SK-N-SH (cell line): ENCODE measurements at regions not wholly inside any gene's neighbourhood (a gene's known extent, or its start where the extent isn't known, plus 50 kb on each side); places are given as distances from the start of the nearest gene placed in this dataset.

Experiments
- CTCF ChIA-PET: fragments of 300-600, 350-600 bp; formaldehyde crosslinking; extraction: SDS; loops from one replicate; lab custom pipeline; 2021; lab: Yijun Ruan, JAX
- POLR2A ChIA-PET: fragments of 350-600 bp; sonication (Branson Sonifier 250); formaldehyde crosslinking; extraction: SDS; loops from one replicate; lab custom pipeline; 2020; ENCODE audit warnings: antibody characterized with exemption, inconsistent platforms; lab: Yijun Ruan, JAX
- DNase-seq: peaks from one replicate; pipeline ENCODE4 v3.0.0; 2012
- H2AFZ ChIP-seq: fragments of 200-600 bp; sonication (generic); 2 replicates; pipeline ENCODE4 v1.8.1; 2016; ENCODE audit warnings: antibody characterized with exemption, mild to moderate bottlenecking, low read depth
- H3F3A ChIP-seq: fragments of 200-600 bp; sonication (generic); replicated peaks from 2 replicates; pipeline ENCODE3; 2016; ENCODE audit warnings: antibody characterized with exemption, mild to moderate bottlenecking; ENCODE audit not compliant: insufficient read depth
- H3K27ac ChIP-seq, 2 experiments: fragments of 200-500 bp in 1 of 2; fragments of 200-600 bp in 1 of 2; sonication (Bioruptor generic) in 1 of 2; sonication (generic), shearing (Covaris generic) in 1 of 2; 2 replicates each; pipeline versions ENCODE4 v1.5.1 to v1.6.1; 2014 to 2016; ENCODE audit warnings: low read depth in 2 of 2, inconsistent platforms in 1 of 2, low read length in 1 of 2, mild to moderate bottlenecking in 1 of 2, mixed read lengths in 1 of 2
- H3K27me3 ChIP-seq: fragments of 200-600 bp; sonication (generic), shearing (Covaris generic); 2 replicates; pipeline ENCODE4 v1.6.1; 2016; ENCODE audit warnings: mixed run types; ENCODE audit not compliant: insufficient read depth
- H3K36me3 ChIP-seq, 2 experiments: fragments of 200-500 bp in 1 of 2; fragments of 200-600 bp in 1 of 2; sonication (Bioruptor generic) in 1 of 2; sonication (generic) in 1 of 2; replicated peaks in 1 of 2; 2 replicates each; pipeline versions ENCODE3 to v1.5.1; 2014 to 2016; ENCODE audit warnings: low read length in 1 of 2, mild to moderate bottlenecking in 1 of 2; ENCODE audit not compliant: insufficient read depth in 2 of 2, control insufficient read depth in 1 of 2
- H3K4me1 ChIP-seq, 2 experiments: fragments of 200-500 bp in 1 of 2; fragments of 200-600 bp in 1 of 2; sonication (Bioruptor generic) in 1 of 2; sonication (generic), shearing (Covaris generic) in 1 of 2; 2 replicates each; pipeline versions ENCODE4 v1.5.1 to v1.6.1; 2014 to 2016; ENCODE audit warnings: low read depth in 1 of 2, low read length in 1 of 2, mixed run types in 1 of 2; ENCODE audit not compliant: insufficient read depth in 2 of 2, control insufficient read depth in 1 of 2
- H3K4me2 ChIP-seq: fragments of 200-600 bp; sonication (generic), shearing (Covaris generic); 2 replicates; pipeline ENCODE4 v1.6.1; 2017; ENCODE audit warnings: mixed run types
- H3K4me3 ChIP-seq, 2 experiments: fragments of 200-500 bp in 1 of 2; fragments of 200-600 bp in 1 of 2; sonication (Bioruptor generic) in 1 of 2; sonication (generic), shearing (Covaris generic) in 1 of 2; 2 replicates each; pipeline versions ENCODE4 v1.5.1 to v1.8.1; 2014 to 2016; ENCODE audit warnings: low read depth in 2 of 2, inconsistent platforms in 1 of 2, low read length in 1 of 2, mild to moderate bottlenecking in 1 of 2, mixed read lengths in 1 of 2, moderate library complexity in 1 of 2
- H3K79me2 ChIP-seq: fragments of 200-600 bp; sonication (generic); 2 replicates; pipeline ENCODE4 v1.8.1; 2017; ENCODE audit warnings: mild to moderate bottlenecking; ENCODE audit not compliant: insufficient read depth
- H3K9ac ChIP-seq: fragments of 200-600 bp; sonication (generic); 2 replicates; pipeline ENCODE4 v1.6.1; 2017; ENCODE audit warnings: mixed run types
- H3K9me2 ChIP-seq: fragments of 200-600 bp; sonication (generic); 2 replicates; pipeline ENCODE4 v1.6.1; 2017; ENCODE audit warnings: mixed run types
- H3K9me3 ChIP-seq: fragments of 200-600 bp; sonication (generic); 2 replicates; pipeline ENCODE4 v1.6.1; 2017; ENCODE audit warnings: mixed run types, mild to moderate bottlenecking, moderate library complexity
- H4K20me1 ChIP-seq: fragments of 200-600 bp; sonication (generic); 2 replicates; pipeline ENCODE4 v1.6.1; 2017; ENCODE audit warnings: mild to moderate bottlenecking, mixed run types; ENCODE audit not compliant: insufficient read depth
- CHD2 ChIP-seq: fragments of 150-350 bp; IDR thresholded peaks from 2 replicates; pipeline ENCODE4 v1.6.1; 2018; ENCODE audit warnings: low read length; ENCODE audit not compliant: partially characterized antibody
- EP300 ChIP-seq, 2 experiments: IDR thresholded peaks; 2 replicates each; pipeline versions ENCODE4 v1.4.0 to v1.6.1; 2012; ENCODE audit warnings: borderline replicate concordance in 1 of 2, low read depth in 1 of 2, low read length in 1 of 2
- FOXM1 ChIP-seq: IDR thresholded peaks from 2 replicates; pipeline ENCODE4 v1.4.0; 2012; ENCODE audit warnings: low read depth, mild to moderate bottlenecking
- JUND ChIP-seq: IDR thresholded peaks from 2 replicates; pipeline ENCODE4 v1.4.0; 2012
- MAX ChIP-seq: IDR thresholded peaks from 2 replicates; pipeline ENCODE4 v1.4.0; 2012; ENCODE audit warnings: low read depth
- MEF2A ChIP-seq: IDR thresholded peaks from 2 replicates; pipeline ENCODE4 v1.4.0; 2012; ENCODE audit warnings: low read depth, borderline replicate concordance
- MXI1 ChIP-seq: IDR thresholded peaks from 2 replicates; pipeline ENCODE4 v1.6.1; 2012; ENCODE audit warnings: mild to moderate bottlenecking, low read depth, low read length, improper control_type of control experiment
- PBX3 ChIP-seq: IDR thresholded peaks from 2 replicates; pipeline ENCODE4; 2012
- POLR2AphosphoS5 ChIP-seq: IDR thresholded peaks from 2 replicates; pipeline ENCODE4 v1.6.1; 2012; ENCODE audit warnings: low read depth, low read length
- REST ChIP-seq: IDR thresholded peaks from 2 replicates; pipeline ENCODE4 v1.6.1; 2012; ENCODE audit warnings: mild to moderate bottlenecking, low read depth, low read length, moderate library complexity
- SMC3 ChIP-seq: IDR thresholded peaks from 2 replicates; pipeline ENCODE4 v1.6.1; 2012; ENCODE audit warnings: low read depth, low read length, improper control_type of control experiment
- TCF12 ChIP-seq: IDR thresholded peaks from 2 replicates; pipeline ENCODE4 v1.4.0; 2012
- USF1 ChIP-seq: IDR thresholded peaks from 2 replicates; pipeline ENCODE4 v1.4.0; 2012; ENCODE audit warnings: low read depth, borderline replicate concordance
- YY1 ChIP-seq: IDR thresholded peaks from 2 replicates; pipeline ENCODE4 v1.4.0; 2012; ENCODE audit warnings: low read depth, mild to moderate bottlenecking
- ZBTB33 ChIP-seq: IDR thresholded peaks from 2 replicates; pipeline ENCODE4 v1.4.0; 2012; ENCODE audit warnings: low read depth, borderline replicate concordance
- WGBS: methylation state at CpG from one replicate; pipeline ENCODE4 v1.1.6; 2017; ENCODE audit warnings: low lambda C conversion rate; 5-methylcytosine and 5-hydroxymethylcytosine counted together

GRCh38 chr12:60027266-60027665 lies 431.4 kb downstream of the SLC16A7 start:
- POLR2A ChIA-PET = no interaction called here
- Histone ChIP-seq H3K4me2 (no peak overlapping the region), H3K27ac (no peak overlapping the region), H4K20me1 (no peaks in the 10 kb centered on the region), H3K36me3 (no peaks in the 10 kb centered on the region), H3F3A (no peaks in the 10 kb centered on the region), H3K4me1 (no peaks in the 10 kb centered on the region), H3K9ac (no peak overlapping the region), H3K9me3 (no peaks in the 10 kb centered on the region; the same call in 1 of the 2 replicates), H3K27me3 (no peaks in the 10 kb centered on the region), H2AFZ (no peak overlapping the region), H3K79me2 (no peaks in the 10 kb centered on the region), H3K4me3 (no peak overlapping the region), H3K9me2 (no peaks in the 10 kb centered on the region)
- CTCF ChIA-PET = no interaction called here
- 10% methylated on average over 3 of the region's 3 CpGs for WGBS
- DNase-seq = no peak
- no peak for TF ChIP-seq ZBTB33
- TF ChIP-seq YY1 = no peak
- no peak for TF ChIP-seq MXI1
- no peak for TF ChIP-seq MEF2A
- no peak for TF ChIP-seq USF1
- TF ChIP-seq CHD2 = no peak
- no peak for TF ChIP-seq SMC3
- TF ChIP-seq PBX3 = no peak
- TF ChIP-seq POLR2AphosphoS5 = no peak
- TF ChIP-seq EP300 (IDR thresholded peaks at IDR 0.05; ENCODE audit: borderline replicate concordance in 1 of 2, low read depth in 1 of 2, low read length in 1 of 2) = no peak
- no peak for TF ChIP-seq JUND
- TF ChIP-seq TCF12 = no peak
- no peak for TF ChIP-seq MAX
- no peak for TF ChIP-seq FOXM1
- TF ChIP-seq REST = no peak
